GM23338 (cell line): ENCODE measurements at regions not wholly inside any gene's neighbourhood (a gene's known extent, or its start where the extent isn't known, plus 50 kb on each side); places are given as distances from the start of the nearest gene placed in this dataset.

Experiments
- ATAC-seq: fragments of 200-7000 bp; cut with Tn5 transposase; 3 replicates; pipeline ENCODE4 v1.9.1; 2020
- DNase-seq: peaks from one replicate; pipeline ENCODE4 v3.0.0-alpha.2; 2015; ENCODE audit warnings: low spot score
- H2AFZ ChIP-seq: fragments of 200-600 bp; sonication (generic); 2 replicates; pipeline ENCODE4 v1.8.0; 2016; ENCODE audit warnings: antibody characterized with exemption, mild to moderate bottlenecking, moderate library complexity
- H3F3A ChIP-seq: fragments of 200-600 bp; sonication (generic); replicated peaks from 2 replicates; pipeline ENCODE4 v1.8.0; 2017; ENCODE audit warnings: antibody characterized with exemption, mixed run types, low read depth
- H3K27ac ChIP-seq: fragments of 200-600 bp; sonication (generic); 2 replicates; pipeline ENCODE4 v1.6.1; 2016; ENCODE audit warnings: low read depth
- H3K27me3 ChIP-seq: fragments of 200-600 bp; sonication (generic); 2 replicates; pipeline ENCODE4 v1.8.0; 2016; ENCODE audit warnings: mild to moderate bottlenecking, mixed run types, moderate library complexity; ENCODE audit not compliant: insufficient read depth
- H3K36me3 ChIP-seq: fragments of 200-600 bp; sonication (generic); 2 replicates; pipeline ENCODE4 v1.8.0; 2016; ENCODE audit warnings: mild to moderate bottlenecking; ENCODE audit not compliant: insufficient read depth
- H3K4me1 ChIP-seq: fragments of 200-600 bp; sonication (generic); 2 replicates; pipeline ENCODE4 v1.8.0; 2016; ENCODE audit warnings: mild to moderate bottlenecking, moderate library complexity; ENCODE audit not compliant: insufficient read depth
- H3K4me2 ChIP-seq: fragments of 200-600 bp; sonication (generic); 2 replicates; pipeline ENCODE4 v1.7.1; 2017; ENCODE audit warnings: mixed run types
- H3K4me3 ChIP-seq: fragments of 200-600 bp; sonication (generic); 2 replicates; pipeline ENCODE4 v1.6.1; 2016; ENCODE audit warnings: mixed run types
- H3K79me2 ChIP-seq: fragments of 200-600 bp; sonication (generic); replicated peaks from 2 replicates; pipeline ENCODE4 v1.8.0; 2017; ENCODE audit warnings: mild to moderate bottlenecking; ENCODE audit not compliant: insufficient read depth
- H3K9me2 ChIP-seq: fragments of 200-600 bp; sonication (generic); 2 replicates; pipeline ENCODE4 v1.8.0; 2017; ENCODE audit not compliant: insufficient read depth
- H4K20me1 ChIP-seq: fragments of 200-600 bp; sonication (generic); replicated peaks from 2 replicates; pipeline ENCODE4 v1.8.0; 2017; ENCODE audit warnings: mild to moderate bottlenecking; ENCODE audit not compliant: insufficient read depth
- H3K27ac Mint-ChIP-seq: 2 replicates; pipeline ENCODE4 v1.8.0; 2020; ENCODE audit warnings: inconsistent platforms, mild to moderate bottlenecking, moderate library complexity, mixed read lengths
- H3K27me3 Mint-ChIP-seq: 3 replicates; pipeline ENCODE4 v1.8.0; 2022; ENCODE audit warnings: low read depth, mild to moderate bottlenecking, moderate library complexity, mixed read lengths, inconsistent platforms; ENCODE audit not compliant: insufficient read depth, poor library complexity
- H3K36me3 Mint-ChIP-seq: 3 replicates; pipeline ENCODE4 v1.8.0; 2021; ENCODE audit warnings: low read depth, mild to moderate bottlenecking, inconsistent platforms, moderate library complexity, mixed read lengths
- H3K4me1 Mint-ChIP-seq: 3 replicates; pipeline ENCODE4 v1.8.0; 2020; ENCODE audit warnings: mild to moderate bottlenecking, inconsistent platforms, mixed read lengths
- H3K4me3 Mint-ChIP-seq: 3 replicates; pipeline ENCODE4 v1.8.0; 2021; ENCODE audit warnings: moderate library complexity, mild to moderate bottlenecking, inconsistent platforms, mixed read lengths
- H3K9me3 Mint-ChIP-seq: 3 replicates; pipeline ENCODE4 v1.8.0; 2020; ENCODE audit warnings: moderate library complexity, mild to moderate bottlenecking, inconsistent platforms, mixed read lengths
- CREB1 ChIP-seq: fragments of 250-450 bp; sonication (Bioruptor Pico); IDR thresholded peaks from 2 replicates; pipeline ENCODE4 v1.5.0; 2020; ENCODE audit warnings: low read depth, mild to moderate bottlenecking, moderate library complexity
- EZH2 ChIP-seq: fragments of 200-600 bp; sonication (generic); IDR thresholded peaks from one replicate; pipeline ENCODE4 v1.8.0; 2017; ENCODE audit warnings: antibody characterized with exemption, mild to moderate bottlenecking, low read depth; ENCODE audit not compliant: unreplicated experiment
- EZH2phosphoT487 ChIP-seq: fragments of 200-600 bp; sonication (generic); IDR thresholded peaks from one replicate; pipeline ENCODE4 v1.8.1; 2018; ENCODE audit warnings: antibody characterized with exemption; ENCODE audit not compliant: unreplicated experiment
- JUNB ChIP-seq: IDR thresholded peaks from one replicate; pipeline ENCODE4 v1.6.1; 2016; ENCODE audit warnings: antibody characterized with exemption; ENCODE audit not compliant: unreplicated experiment
- POLR2AphosphoS5 ChIP-seq: IDR thresholded peaks from 2 replicates; pipeline ENCODE4 v1.6.1; 2016; ENCODE audit warnings: antibody characterized with exemption, low read depth
- ZNF114 ChIP-seq: fragments of 250-450 bp; sonication (Bioruptor Pico); IDR thresholded peaks from 2 replicates; pipeline ENCODE4 v1.5.0; 2020; ENCODE audit warnings: mild to moderate bottlenecking, moderate library complexity
- ZNF331 ChIP-seq: fragments of 250-450 bp; sonication (Bioruptor Pico); IDR thresholded peaks from 2 replicates; pipeline ENCODE4 v1.5.0; 2020; ENCODE audit warnings: low read depth, mild to moderate bottlenecking, moderate library complexity
- TF ChIP-seq, protein P1 (sequence below): IDR thresholded peaks from one replicate; pipeline ENCODE4 v1.6.1; 2018; ENCODE audit warnings: antibody characterized with exemption; ENCODE audit not compliant: unreplicated experiment
- TF ChIP-seq, protein P2 (sequence below): fragments of 250-450 bp; sonication (Bioruptor Pico); IDR thresholded peaks from 2 replicates; pipeline ENCODE4 v1.5.0; 2020; ENCODE audit warnings: mild to moderate bottlenecking, moderate library complexity

DNA sequence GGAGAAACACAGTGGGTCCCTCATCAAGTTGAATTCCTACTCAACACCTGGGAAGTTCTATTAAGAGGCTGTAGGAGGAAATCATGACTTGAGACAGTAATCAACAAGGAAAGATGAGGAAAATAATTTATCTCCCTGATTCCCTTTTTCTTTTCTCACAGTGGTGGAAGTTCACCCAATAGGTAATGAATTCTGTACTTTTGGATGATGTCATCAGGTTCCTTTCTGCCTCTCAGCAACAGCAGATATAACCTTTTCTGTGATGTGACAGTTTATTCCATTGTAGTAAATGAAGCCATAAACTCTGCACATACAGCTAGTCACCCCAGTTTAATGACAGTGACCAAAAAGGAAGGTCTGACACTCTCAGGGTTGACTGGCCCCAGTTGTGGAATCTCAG lies 1265.0 kb downstream of the NXPH1 start:
- Histone ChIP-seq H4K20me1 (no peaks in the 10 kb centered on the region), H3K9me2 (0 out of 2 replicates have a peak, but pooled peaks cover 3% of the 10 kb centered on the region), H3K27me3 (no peaks in the 10 kb centered on the region), H3K4me2 (no peak overlapping the region), H3K4me3 (no peak overlapping the region), H3K36me3 (no peaks in the 10 kb centered on the region), H3K79me2 (no peaks in the 10 kb centered on the region), H3K4me1 (no peaks in the 10 kb centered on the region), H3K27ac (no peak overlapping the region), H2AFZ (no peak overlapping the region), H3F3A (no peaks in the 10 kb centered on the region)
- TF ChIP-seq, protein P1, sequence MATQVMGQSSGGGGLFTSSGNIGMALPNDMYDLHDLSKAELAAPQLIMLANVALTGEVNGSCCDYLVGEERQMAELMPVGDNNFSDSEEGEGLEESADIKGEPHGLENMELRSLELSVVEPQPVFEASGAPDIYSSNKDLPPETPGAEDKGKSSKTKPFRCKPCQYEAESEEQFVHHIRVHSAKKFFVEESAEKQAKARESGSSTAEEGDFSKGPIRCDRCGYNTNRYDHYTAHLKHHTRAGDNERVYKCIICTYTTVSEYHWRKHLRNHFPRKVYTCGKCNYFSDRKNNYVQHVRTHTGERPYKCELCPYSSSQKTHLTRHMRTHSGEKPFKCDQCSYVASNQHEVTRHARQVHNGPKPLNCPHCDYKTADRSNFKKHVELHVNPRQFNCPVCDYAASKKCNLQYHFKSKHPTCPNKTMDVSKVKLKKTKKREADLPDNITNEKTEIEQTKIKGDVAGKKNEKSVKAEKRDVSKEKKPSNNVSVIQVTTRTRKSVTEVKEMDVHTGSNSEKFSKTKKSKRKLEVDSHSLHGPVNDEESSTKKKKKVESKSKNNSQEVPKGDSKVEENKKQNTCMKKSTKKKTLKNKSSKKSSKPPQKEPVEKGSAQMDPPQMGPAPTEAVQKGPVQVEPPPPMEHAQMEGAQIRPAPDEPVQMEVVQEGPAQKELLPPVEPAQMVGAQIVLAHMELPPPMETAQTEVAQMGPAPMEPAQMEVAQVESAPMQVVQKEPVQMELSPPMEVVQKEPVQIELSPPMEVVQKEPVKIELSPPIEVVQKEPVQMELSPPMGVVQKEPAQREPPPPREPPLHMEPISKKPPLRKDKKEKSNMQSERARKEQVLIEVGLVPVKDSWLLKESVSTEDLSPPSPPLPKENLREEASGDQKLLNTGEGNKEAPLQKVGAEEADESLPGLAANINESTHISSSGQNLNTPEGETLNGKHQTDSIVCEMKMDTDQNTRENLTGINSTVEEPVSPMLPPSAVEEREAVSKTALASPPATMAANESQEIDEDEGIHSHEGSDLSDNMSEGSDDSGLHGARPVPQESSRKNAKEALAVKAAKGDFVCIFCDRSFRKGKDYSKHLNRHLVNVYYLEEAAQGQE, result no peak
- TF ChIP-seq EZH2 (no peak), ZNF114 (no peak), CREB1 (CRISPR knock-in tag) (no peak)
- no peaks in the 10 kb centered on the region for H3K4me1 Mint-ChIP-seq
- H3K27me3 Mint-ChIP-seq, result no peaks in the 10 kb centered on the region
- no peak overlapping the region for H3K4me3 Mint-ChIP-seq
- peaks cover 8% of the 10 kb centered on the region; the same call in 1 of the 3 replicates for H3K9me3 Mint-ChIP-seq
- no peak overlapping the region for H3K27ac Mint-ChIP-seq
- ATAC-seq (no peak), DNase-seq (no peak)
- H3K36me3 Mint-ChIP-seq, result no peaks in the 10 kb centered on the region

DNA sequence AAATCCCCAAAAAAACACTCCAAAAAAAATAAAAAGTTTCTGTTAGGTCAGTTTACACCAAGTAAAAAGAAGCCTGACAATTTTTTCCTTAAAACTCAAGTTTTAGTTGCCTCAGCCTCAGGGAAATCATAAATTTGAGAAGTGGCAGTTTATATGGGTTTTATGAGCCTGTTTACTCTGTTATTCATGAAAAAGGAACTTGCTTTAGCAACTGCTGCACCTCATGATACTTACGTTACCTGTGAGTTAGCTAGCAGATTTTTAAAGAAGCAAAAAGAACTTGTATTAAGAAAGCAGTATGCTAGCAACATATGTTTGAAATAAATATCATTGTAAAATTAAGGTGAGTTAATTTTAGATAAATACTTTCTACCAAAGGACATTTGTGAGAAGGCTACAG lies 1264.5 kb upstream of the PHF14 start:
- ATAC-seq (no peak), DNase-seq (no peak)
- Histone ChIP-seq H3K9me2 (no peaks in the 10 kb centered on the region), H3K4me1 (no peaks in the 10 kb centered on the region), H4K20me1 (no peaks in the 10 kb centered on the region), H3K36me3 (no peaks in the 10 kb centered on the region), H3K4me2 (no peak overlapping the region), H3K4me3 (no peak overlapping the region), H2AFZ (no peak overlapping the region), H3K27ac (no peak overlapping the region), H3F3A (no peaks in the 10 kb centered on the region), H3K27me3 (no peaks in the 10 kb centered on the region), H3K79me2 (no peaks in the 10 kb centered on the region)
- Mint-ChIP-seq H3K4me1 (peaks cover 3% of the 10 kb centered on the region; the same call in 1 of the 3 replicates), H3K36me3 (no peaks in the 10 kb centered on the region), H3K4me3 (no peak overlapping the region), H3K27ac (no peak overlapping the region), H3K9me3 (no peaks in the 10 kb centered on the region), H3K27me3 (no peaks in the 10 kb centered on the region)
- TF ChIP-seq EZH2 (no peak), ZNF331 (CRISPR knock-in tag) (no peak), EZH2phosphoT487 (no peak), POLR2AphosphoS5 (no peak), JUNB (no peak), CREB1 (CRISPR knock-in tag) (no peak)
- TF ChIP-seq, protein P2, sequence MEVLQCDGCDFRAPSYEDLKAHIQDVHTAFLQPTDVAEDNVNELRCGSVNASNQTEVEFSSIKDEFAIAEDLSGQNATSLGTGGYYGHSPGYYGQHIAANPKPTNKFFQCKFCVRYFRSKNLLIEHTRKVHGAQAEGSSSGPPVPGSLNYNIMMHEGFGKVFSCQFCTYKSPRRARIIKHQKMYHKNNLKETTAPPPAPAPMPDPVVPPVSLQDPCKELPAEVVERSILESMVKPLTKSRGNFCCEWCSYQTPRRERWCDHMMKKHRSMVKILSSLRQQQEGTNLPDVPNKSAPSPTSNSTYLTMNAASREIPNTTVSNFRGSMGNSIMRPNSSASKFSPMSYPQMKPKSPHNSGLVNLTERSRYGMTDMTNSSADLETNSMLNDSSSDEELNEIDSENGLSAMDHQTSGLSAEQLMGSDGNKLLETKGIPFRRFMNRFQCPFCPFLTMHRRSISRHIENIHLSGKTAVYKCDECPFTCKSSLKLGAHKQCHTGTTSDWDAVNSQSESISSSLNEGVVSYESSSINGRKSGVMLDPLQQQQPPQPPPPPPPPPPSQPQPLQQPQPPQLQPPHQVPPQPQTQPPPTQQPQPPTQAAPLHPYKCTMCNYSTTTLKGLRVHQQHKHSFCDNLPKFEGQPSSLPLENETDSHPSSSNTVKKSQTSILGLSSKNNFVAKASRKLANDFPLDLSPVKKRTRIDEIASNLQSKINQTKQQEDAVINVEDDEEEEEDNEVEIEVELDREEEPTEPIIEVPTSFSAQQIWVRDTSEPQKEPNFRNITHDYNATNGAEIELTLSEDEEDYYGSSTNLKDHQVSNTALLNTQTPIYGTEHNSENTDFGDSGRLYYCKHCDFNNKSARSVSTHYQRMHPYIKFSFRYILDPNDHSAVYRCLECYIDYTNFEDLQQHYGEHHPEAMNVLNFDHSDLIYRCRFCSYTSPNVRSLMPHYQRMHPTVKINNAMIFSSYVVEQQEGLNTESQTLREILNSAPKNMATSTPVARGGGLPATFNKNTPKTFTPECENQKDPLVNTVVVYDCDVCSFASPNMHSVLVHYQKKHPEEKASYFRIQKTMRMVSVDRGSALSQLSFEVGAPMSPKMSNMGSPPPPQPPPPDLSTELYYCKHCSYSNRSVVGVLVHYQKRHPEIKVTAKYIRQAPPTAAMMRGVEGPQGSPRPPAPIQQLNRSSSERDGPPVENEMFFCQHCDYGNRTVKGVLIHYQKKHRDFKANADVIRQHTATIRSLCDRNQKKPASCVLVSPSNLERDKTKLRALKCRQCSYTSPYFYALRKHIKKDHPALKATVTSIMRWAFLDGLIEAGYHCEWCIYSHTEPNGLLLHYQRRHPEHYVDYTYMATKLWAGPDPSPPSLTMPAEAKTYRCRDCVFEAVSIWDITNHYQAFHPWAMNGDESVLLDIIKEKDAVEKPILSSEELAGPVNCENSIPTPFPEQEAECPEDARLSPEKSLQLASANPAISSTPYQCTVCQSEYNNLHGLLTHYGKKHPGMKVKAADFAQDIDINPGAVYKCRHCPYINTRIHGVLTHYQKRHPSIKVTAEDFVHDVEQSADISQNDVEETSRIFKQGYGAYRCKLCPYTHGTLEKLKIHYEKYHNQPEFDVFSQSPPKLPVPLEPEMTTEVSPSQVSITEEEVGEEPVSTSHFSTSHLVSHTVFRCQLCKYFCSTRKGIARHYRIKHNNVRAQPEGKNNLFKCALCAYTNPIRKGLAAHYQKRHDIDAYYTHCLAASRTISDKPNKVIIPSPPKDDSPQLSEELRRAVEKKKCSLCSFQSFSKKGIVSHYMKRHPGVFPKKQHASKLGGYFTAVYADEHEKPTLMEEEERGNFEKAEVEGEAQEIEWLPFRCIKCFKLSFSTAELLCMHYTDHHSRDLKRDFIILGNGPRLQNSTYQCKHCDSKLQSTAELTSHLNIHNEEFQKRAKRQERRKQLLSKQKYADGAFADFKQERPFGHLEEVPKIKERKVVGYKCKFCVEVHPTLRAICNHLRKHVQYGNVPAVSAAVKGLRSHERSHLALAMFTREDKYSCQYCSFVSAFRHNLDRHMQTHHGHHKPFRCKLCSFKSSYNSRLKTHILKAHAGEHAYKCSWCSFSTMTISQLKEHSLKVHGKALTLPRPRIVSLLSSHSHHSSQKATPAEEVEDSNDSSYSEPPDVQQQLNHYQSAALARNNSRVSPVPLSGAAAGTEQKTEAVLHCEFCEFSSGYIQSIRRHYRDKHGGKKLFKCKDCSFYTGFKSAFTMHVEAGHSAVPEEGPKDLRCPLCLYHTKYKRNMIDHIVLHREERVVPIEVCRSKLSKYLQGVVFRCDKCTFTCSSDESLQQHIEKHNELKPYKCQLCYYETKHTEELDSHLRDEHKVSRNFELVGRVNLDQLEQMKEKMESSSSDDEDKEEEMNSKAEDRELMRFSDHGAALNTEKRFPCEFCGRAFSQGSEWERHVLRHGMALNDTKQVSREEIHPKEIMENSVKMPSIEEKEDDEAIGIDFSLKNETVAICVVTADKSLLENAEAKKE (CRISPR knock-in tag), result no peak
- TF ChIP-seq, protein P1, result no peak
